ENCODE measurements at regions not wholly inside any gene's neighbourhood (a gene's known extent, or its start where the extent isn't known, plus 50 kb on each side); places are given as distances from the start of the nearest gene placed in this dataset.
"Not testable (repeated sequence)": the region's sequence is repeated elsewhere in the genome, so short reads cannot be mapped to it uniquely, and the experiment has no call there.

- no peak for DNase-seq
- intact Hi-C loops (cut with DNase I): no loop called here
Observed at GRCh38 chrX:42175843-42176242, 252.5 kb upstream of the CASK start.

DNA sequence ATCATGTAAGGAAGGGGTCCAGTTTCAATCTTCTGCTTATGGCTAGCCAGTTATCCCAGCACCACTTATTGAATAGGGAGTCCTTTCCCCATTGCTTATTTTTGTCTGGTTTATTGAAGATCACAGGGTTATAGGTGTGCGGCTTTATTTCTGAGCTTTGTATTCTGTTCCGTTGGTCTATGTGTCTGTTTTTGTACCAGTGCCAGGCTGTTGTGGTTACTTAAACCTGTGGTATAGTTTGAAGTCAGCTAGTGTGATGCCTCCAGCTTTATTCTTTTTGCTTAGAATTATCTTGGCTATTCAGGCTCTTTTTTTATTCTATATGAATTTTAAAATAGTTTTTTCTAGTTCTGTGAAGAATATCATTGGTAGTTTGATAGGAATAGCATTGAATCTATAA lies 234.6 kb upstream of the CASK start:
- intact Hi-C loops (cut with DNase I): not testable (repeated sequence)

GRCh38 chrX:42151808-42152207 lies 228.5 kb upstream of the CASK start:
- intact Hi-C loops (cut with DNase I): no loop called here
- DNase-seq: no peak

More for the DNA sequence above, 234.6 kb upstream of the CASK start:
- not testable (repeated sequence) for DNase-seq

DNA sequence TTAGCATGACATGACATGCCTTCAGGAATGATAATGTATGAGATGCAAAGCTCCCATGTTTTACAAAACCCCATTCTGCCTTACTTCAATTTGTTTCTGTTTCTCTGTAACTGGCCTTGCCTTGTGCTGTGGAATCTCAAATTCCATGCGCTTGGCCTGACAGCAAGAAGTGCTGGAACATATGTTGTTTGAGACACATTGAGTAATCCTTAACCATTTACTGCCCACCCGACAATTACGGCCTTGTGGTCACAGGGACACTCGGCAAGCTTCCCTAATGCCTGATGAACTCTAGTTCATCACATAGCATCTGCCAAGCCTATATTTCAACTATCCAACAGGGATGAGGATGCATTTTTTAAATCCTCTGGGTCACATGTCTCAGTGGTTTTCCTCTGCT lies 226.4 kb upstream of the CASK start:
- no peak for DNase-seq
- intact Hi-C loops (cut with DNase I): no loop called here

DNA sequence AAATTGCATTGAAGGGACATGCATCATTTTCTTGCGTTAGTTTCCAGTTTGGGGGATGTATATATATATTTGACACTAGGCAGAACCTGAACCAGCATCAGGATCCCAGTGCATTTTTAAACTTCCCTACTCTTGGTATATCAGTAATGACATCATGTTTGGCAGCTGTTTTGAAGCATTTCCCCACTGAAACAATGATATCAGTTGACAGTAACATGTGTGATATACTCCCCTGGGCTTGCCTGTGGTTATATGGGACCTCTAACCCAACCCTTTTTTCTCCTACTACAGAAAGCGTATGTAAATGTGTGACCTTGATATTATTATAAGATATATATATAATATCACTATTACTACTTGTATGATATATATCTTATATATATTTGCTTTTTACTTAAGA lies 225.9 kb upstream of the CASK start:
- intact Hi-C loops (cut with DNase I): no loop called here
- DNase-seq: no peak

DNA sequence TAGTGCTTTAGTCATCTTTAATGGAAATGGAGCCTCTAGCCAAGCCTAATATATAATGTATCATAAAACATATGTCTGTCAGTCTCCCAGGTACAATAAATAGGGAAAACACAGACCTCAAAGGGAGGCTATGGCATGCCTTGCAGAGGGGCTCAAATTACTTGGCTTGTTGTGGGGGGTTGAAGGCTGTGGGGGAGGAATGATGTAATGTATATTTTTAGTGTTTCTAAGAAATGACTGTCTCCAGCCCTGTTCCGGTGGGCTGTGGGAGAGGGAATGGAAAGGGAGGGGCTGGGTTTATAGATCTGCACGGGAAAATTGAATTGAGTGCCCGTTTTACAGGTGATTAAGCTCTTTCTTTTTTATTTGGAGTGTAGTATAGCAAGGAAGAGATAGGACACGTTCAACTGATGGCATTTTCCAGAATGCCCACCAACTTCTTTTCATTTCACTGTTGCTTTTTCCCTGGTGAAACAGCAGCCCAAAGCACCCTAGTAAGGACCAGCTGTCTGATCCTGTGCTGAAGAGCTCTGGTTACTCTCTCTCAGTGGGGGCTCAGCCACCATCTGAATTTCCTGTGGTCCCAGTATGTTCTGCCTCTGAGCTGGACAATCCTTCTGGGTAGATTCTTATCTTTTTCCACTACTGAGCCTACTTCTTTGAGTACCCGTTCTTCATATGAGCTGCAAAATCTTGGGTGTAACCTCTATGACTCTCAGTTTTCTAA lies 220.7 kb upstream of the CASK start:
- no peak for DNase-seq

DNA sequence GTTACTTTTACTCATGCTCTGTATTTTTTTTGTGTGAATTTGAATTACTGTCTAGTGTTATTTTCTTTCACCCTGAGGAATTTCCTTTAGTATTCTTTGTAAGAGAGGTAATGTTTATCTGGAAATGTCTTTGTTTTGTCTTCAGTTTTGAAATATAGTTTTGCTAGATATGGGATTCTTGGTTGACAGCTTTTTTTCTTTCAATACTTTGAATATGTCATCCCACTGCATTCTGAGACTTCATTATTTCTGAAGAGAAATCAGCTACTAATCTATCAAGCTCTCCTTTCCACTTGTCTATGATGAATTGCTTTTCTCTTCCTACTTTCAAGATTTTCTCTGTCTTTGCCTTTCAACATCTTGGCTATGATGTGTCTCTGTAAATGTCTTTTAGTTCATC lies 217.0 kb upstream of the CASK start:
- intact Hi-C loops (cut with DNase I): no loop called here
- DNase-seq: no peak

More for the DNA sequence above, 220.7 kb upstream of the CASK start:
- intact Hi-C loops (cut with DNase I): no loop called here

DNA sequence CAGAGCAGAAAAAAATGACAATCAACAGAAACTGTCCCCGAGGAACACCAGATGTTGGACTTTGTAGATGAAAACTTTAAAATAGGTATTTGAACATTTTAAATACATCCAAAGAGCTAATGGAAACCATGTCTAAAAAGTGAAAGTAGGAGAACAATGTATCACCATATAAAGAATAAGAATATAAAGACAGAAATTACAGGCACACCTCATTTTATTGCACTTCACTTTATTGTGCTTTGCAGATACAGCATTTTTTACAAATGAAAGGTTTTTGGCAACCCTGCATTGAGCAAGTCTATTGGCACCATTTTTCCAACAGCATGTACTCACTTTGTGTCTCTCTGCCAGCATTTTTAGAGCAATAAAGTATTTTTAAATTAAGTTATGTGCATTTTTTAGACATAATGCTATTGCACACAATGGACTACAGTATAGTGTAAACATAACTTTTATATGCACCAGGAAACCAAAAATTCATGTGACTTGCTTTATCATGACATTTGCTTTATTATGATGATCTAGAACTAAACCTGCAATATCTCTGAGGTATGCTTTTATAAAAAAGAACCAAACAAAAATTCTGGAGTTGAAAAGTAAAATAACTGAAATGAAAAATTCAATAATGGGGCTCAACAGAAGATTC lies 212.4 kb upstream of the CASK start:
- DNase-seq: no peak
- intact Hi-C loops (cut with DNase I): no loop called here

- intact Hi-C loops (cut with DNase I): no loop called here
- no peak for DNase-seq
Observed at GRCh38 chrX:42131856-42132255, 208.5 kb upstream of the CASK start.

DNA sequence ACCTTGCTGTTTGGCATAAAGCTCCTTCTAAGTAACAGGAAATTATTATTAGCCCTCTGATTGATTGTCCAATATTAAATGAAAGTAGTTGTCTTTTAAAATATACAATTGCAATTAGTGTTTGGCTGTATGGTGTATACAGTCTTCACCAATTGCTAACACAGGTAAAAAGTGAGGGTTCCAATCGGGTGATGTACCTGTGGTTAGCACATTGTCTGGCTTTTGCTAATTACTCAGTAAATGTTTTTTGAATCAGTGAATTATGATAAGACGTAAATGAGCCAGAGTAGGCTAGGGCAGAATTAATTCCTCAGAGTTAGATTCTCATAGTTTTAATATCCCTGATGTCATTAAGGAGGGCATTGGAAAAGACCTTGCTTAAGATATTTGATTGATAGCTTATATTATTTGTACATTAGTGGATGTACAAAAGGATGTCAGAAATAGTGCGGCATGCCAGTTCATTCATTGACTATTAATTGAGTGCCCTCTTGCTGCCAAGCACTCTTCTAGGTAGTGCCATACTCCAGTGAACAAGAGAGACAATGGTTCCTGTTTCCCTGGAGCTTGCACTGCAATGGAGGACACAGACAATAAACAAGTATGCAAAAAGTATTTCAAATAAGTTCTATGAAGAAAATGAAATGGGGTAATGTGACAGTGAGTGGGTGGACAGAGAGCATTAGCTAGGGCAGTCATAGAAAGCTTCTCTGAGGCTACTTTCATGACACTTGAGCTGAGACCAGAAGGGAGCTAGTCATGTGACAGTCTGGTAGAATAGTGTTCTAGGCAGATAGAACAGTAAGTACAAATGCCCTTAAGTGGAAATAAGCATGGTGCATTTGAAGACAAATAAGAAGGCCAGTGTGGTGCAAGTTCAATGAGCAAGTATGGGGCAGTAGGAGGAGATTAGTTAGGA lies 205.9 kb upstream of the CASK start:
- intact Hi-C loops (cut with DNase I): no loop called here
- no peak for DNase-seq

GRCh38 chrX:42128587-42128986 lies 205.2 kb upstream of the CASK start:
- intact Hi-C loops (cut with DNase I): no loop called here
- no peak for DNase-seq

GRCh38 chrX:42128020-42128419 lies 204.7 kb upstream of the CASK start:
- intact Hi-C loops (cut with DNase I): no loop called here
- DNase-seq: no peak

DNA sequence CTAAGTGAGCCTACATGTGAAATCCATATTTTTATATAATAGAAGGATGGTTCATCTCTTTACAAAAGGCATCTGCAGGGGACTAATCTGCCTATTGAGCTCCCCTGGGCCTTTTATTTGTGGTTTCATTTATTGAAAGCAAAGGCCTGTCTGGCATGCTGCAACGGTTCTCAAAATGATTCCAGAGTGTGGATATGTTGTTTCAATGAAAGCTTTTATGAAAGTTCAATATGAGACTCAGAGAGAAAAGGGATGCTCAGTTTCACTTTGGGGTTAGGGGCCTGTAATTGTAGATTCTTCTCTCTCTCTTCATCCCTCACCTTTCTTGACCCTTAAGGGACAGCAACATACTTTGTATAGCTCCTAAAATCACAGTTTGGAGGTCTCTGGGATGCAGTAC lies 204.2 kb upstream of the CASK start:
- no peak for DNase-seq
- intact Hi-C loops (cut with DNase I): no loop called here

DNA sequence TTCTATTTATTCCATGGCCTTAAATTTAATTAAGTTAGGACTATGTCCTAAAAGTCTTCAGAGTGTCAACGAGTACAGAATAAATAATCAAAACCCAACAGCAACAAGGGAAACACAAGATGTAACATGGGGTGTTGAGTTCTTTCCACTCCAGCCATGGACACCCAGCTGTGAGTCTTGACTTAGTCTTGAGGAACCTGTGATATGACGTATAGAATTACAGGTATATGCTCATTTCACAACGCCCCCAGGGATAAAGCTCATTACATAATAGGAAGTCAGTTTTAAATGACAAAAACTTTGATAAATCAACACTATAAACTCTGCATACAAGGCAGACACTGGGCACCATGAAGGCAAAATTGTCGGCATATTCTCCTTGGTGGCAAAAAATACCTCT lies 200.0 kb upstream of the CASK start:
- intact Hi-C loops (cut with DNase I): no loop called here
- no peak for DNase-seq

GRCh38 chrX:42119076-42119475 lies 195.7 kb upstream of the CASK start:
- no peak for DNase-seq
- intact Hi-C loops (cut with DNase I): no loop called here

GRCh38 chrX:42117318-42117717 lies 194.0 kb upstream of the CASK start:
- DNase-seq: no peak
- intact Hi-C loops (cut with DNase I): no loop called here

DNA sequence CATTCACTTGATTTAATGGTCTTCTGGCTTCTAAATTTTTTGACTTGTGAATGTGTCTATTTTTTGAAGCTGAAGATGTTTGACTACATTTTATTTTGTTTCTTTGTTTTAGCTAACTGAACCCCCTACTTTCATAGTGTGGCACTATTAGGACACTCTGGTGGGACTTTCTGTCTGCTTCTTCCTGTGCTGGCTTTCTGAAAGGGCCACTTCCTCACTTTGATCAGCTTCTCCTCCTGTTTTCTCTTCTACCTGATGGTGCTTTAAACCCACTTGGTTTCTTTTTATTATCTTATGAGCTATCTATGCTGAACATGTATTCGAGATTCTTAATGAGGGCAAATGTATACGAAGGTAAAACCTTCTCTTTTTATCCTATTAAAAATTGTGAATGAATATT lies 186.1 kb upstream of the CASK start:
- intact Hi-C loops (cut with DNase I): no loop called here
- DNase-seq: no peak

- no peak for DNase-seq
- intact Hi-C loops (cut with DNase I): no loop called here
Observed at GRCh38 chrX:42107495-42108488, 184.4 kb upstream of the CASK start.

GRCh38 chrX:42106556-42106955 lies 183.2 kb upstream of the CASK start:
- no peak for DNase-seq
- intact Hi-C loops (cut with DNase I): no loop called here

GRCh38 chrX:42102586-42103282 lies 179.4 kb upstream of the CASK start:
- no peak for DNase-seq
- intact Hi-C loops (cut with DNase I): no loop called here

All from posterior cingulate gyrus (tissue), 11 donors.